ENCODE measurements at regions not wholly inside any gene's neighbourhood (a gene's known extent, or its start where the extent isn't known, plus 50 kb on each side); places are given as distances from the start of the nearest gene placed in this dataset.

DNA sequence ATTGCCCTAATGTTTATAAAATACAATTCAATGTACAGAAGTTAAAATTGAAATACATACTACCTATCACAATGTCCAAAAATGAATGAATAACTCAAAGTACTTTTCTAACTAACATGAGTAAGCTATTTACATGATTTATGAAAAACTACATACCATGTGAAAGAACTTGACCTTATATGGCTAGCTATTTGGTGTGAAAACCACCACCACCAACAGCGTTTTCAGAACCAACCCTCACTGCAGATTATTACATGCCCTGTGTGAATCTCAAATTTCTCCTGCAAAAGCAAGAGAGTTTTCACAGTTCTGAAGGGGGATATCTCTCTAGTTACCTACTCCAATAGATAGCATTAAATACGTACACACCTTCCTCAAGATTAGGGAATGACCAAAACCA is 198.5 kb downstream of the SPATA18 start (continued):
- TF ChIP-seq CTCF (IDR thresholded peaks at IDR 0.05) (no peak), CHD4 (IDR thresholded peaks at IDR 0.05; ENCODE audit: borderline replicate concordance) (no peak)

DNA sequence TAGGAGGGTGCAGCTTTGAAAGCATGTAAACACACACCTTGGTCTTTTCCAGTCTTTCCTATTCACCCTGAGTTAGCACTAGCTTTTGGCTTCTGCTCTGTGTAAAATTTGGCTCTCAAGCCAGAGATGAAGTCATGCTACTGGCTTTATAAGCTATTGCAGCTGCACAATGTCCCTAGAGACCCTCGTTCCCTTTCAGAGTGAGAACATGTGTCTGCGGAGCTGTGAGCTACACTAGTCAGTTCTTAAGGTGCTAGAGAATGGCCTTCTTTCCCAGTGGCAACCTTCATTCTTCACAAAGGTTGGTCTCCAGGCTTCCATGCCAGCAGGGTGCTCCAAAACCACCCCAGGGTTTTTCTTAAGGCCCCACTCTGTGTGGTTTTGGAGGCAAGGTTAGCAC is 199.1 kb downstream of the SPATA18 start:
- DNase-seq (ENCODE audit: low read depth in 1 of 2, low spot score in 1 of 2) (no peak), ATAC-seq (no peak), FAIRE-seq (no peak)
- Histone ChIP-seq H3K9me3 (no peaks in the 10 kb centered on the region), H3K4me3 (no peak overlapping the region), H3K27ac (no peak overlapping the region), H3K4me1 (no peaks in the 10 kb centered on the region), H3K4me2 (no peak overlapping the region)
- TF ChIP-seq PHF8 (IDR thresholded peaks at IDR 0.05; ENCODE audit: borderline replicate concordance, low read depth) (no peak), CHD2 (IDR thresholded peaks at IDR 0.05; ENCODE audit: low read length, partially characterized antibody) (no peak), ZNF302 (CRISPR knock-in tag; IDR thresholded peaks at IDR 0.05) (no peak), CEBPB (IDR thresholded peaks at IDR 0.05) (no peak), RARB (CRISPR knock-in tag; IDR thresholded peaks at IDR 0.05) (no peak), JUNB (IDR thresholded peaks at IDR 0.05) (no peak), RFX5 (IDR thresholded peaks at IDR 0.05) (no peak), HOXB5 (CRISPR knock-in tag; IDR thresholded peaks at IDR 0.05) (no peak), TP53 (CRISPR knock-in tag; IDR thresholded peaks at IDR 0.05) (no peak), POLR2A (IDR thresholded peaks at IDR 0.05; ENCODE audit: low read length) (no peak), ZFP36 (IDR thresholded peaks at IDR 0.05; ENCODE audit: borderline replicate concordance, partially characterized antibody) (no peak), CHD4 (IDR thresholded peaks at IDR 0.05; ENCODE audit: borderline replicate concordance) (no peak)
- POLR2A ChIA-PET, result no interaction called here
- CTCF ChIA-PET, result no interaction called here
- 0% methylated on average over 2 of the region's 2 CpGs for WGBS (ENCODE audit: missing lambda C conversion rate)

DNA sequence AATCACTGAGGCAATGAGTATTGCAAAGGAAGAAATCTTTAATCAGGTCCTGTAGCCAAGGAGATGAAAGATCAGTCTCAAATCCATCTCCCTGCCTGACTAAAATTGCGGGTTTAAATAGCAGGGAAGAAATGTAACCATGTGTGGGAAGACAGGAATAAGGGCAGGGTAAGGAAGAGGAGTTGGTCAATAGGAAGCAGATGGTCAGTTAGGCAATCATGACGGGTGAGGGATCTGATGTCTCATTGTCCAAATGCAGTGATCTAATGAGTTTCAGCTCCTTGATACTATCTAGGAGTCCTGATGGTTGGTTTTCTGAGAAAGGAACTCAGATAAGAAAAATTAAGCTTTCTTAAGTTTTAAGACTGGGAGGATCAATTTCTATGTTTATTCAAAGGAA is 200.8 kb downstream of the SPATA18 start:
- Histone ChIP-seq H3K4me2 (no peak overlapping the region), H3K4me3 (no peak overlapping the region), H3K4me1 (no peaks in the 10 kb centered on the region), H3K9me3 (no peaks in the 10 kb centered on the region), H3K27ac (no peak overlapping the region)
- ChIA-PET POLR2A (no interaction called here), CTCF (no interaction called here)
- TF ChIP-seq HOXA7 (CRISPR knock-in tag; IDR thresholded peaks at IDR 0.05) (no peak), ZNF302 (CRISPR knock-in tag; IDR thresholded peaks at IDR 0.05) (no peak), MAZ (IDR thresholded peaks at IDR 0.05; ENCODE audit: borderline replicate concordance, low read depth, low read length) (no peak), HMGXB4 (CRISPR knock-in tag; IDR thresholded peaks at IDR 0.05; ENCODE audit: borderline replicate concordance) (no peak), HDAC2 (IDR thresholded peaks at IDR 0.05) (no peak), HEYL (CRISPR knock-in tag; IDR thresholded peaks at IDR 0.05) (no peak), SMC3 (IDR thresholded peaks at IDR 0.05) (no peak), REST (IDR thresholded peaks at IDR 0.05) (no peak)
- FAIRE-seq (no peak), ATAC-seq (no peak), DNase-seq (ENCODE audit: low read depth in 1 of 2, low spot score in 1 of 2) (no peak)
- WGBS (ENCODE audit: missing lambda C conversion rate), result 6% methylated on average over 2 of the region's 2 CpGs
